Skin of body (tissue), 1 donor: ENCODE measurements at regions not wholly inside any gene's neighbourhood (a gene's known extent, or its start where the extent isn't known, plus 50 kb on each side); places are given as distances from the start of the nearest gene placed in this dataset.

Experiments
- DNase-seq: peaks from one replicate; lab custom pipeline; 2025; lab: John Stamatoyannopoulos, UW

DNA sequence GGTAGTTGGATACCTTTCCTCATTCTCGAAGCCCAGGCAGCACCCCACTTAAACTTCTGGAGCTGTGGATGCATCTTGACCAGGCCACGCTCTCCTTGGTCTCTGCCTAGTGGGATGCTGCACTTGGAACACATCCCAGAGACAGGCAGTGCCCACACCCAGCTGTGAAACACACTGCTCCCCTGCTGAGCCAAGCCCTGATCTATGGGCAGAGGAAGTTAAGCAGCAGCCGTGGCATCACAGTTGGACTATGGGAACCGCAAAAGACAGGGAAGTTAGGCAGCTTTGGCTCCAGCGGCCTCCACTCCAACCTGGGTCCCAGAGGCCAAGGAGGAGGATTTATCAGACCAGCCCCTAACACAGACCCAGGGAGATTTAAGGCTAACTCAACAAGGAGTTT, 284.8 kb upstream of the CCL2 start:
- DNase-seq = no peak

DNA sequence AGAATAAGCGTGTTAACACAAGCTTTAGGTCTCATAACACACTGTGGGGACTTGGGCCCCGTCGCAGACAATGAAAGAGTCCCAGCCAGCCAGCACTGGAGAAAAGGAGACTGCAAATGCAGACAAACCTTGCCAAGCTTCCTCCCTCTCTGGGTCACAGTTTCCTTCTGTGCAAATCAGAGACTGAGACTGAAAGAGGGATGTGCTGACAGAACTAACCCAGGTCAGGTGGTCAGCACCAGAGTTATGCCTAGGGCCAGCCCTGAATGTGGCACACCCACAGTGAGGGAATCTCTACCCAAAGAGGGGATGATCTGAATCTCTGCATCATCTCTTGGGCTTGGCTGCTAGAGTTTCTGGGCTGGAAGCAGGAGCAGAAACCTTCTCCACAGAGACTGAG, 282.3 kb upstream of the CCL2 start:
- no peak for DNase-seq

DNA sequence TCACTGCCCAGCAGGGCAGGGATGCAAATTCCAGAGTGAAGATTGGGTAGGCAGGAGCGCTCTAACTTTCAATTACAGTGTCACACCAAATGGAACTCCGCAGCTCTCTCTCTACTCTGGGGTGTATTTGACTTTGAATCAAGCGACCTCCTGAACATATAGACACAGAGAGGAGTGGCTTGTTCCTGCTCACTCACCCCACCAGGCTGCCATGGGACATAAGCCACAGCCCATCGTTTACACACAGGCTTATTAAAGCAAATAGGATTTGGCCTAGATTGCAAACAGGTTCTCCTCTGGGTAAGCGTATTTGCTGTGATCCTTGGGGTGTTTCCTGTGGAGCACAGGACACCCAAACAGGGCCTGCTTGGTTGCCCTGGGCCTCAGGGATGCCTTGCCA, 281.6 kb upstream of the CCL2 start:
- DNase-seq = no peak

DNA sequence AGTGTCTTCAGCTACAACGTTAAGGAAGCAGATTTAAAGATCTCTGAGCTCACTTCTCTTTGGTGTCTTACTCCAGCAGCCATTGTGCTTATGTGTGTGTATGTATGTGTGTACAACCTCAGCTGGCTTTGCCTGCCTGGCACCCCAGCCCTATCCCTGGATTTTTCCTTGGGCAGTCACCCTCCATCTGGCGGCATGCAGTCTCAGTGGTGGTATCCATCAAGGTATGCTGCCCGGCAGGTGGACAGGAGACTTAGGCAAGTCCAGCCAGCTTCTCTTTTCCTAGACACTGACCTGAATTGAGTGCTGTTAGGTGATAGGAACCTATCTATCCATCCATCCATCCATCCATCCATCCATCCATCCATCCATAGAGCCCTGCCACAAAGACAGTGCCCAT, 280.8 kb upstream of the CCL2 start:
- DNase-seq = no peak

DNA sequence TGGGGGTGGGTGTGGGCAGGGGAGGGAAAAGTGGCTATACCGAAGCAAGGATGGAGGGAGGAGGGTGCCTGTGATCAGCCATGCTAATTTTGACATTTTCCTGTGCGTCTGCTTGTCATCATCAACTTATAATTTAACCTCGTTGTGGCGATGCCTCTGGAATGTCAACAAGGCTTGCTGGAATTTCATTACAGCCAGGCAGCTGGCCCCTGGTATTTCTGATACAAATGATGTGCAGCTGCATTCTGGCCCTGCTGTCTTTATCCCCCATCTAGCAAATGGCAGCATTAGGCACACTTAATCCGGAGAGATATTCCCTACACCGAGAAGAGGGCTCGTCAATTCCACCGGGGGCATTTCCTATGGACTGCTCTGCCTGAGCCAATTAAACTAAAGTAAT, 278.3 kb upstream of the CCL2 start:
- no peak for DNase-seq

DNA sequence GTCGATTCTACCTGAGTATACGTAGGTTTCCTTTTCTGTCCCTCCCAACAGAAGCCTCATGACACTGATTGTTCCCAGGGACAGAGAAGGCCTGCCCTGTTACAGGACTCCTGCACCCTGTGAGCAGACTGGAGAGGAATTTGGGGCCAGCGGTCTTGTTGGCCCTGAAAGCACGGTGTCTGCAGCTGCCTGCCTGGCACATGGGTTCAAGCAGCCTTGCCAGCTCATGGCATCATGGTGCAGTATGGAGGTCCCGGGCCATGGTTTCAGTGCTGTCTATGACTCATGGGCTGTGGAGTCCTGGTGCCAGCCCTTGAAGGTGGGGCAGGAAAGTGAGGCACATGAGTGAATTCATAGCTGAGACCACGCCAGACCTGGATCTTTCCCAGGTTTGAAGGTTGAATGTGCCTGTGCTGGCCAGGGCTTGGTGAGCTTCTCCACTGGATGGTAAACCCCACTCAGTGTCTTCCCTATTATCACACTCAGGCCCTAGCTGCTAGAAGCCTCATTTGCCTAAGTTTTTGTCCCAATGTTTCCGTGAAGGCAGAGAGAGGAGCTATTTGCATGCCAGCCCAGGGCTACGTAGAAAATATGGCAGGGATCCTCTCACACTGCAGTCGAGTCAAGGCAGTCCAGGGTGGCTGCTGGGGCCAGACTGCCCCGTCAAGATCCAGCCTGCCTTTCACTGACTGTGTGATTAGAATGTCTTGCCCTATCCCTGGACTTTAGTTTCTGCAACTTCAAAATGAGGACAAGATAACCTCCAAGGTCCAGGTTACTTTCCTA, 277.2 kb upstream of the CCL2 start:
- DNase-seq = no peak

DNA sequence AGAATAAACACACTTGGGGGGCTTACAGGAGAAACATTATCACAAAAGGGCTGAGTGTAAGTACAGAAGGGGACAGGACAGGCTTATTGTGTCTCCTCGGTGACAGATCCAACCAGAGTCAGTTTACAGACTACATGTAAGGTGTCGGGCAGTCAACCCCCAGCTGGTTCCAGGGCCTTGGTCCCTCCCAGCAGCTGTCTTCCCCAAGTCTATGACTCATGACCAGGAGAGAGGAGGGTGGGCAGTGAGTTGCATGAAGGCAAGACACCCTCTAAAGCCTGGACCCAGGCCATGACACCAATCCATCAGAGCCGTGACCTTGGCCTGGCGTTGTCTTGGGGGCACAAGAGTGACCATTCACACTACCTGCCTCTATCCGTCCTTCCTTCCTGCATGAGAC, 276.2 kb upstream of the CCL2 start:
- no peak for DNase-seq

DNA sequence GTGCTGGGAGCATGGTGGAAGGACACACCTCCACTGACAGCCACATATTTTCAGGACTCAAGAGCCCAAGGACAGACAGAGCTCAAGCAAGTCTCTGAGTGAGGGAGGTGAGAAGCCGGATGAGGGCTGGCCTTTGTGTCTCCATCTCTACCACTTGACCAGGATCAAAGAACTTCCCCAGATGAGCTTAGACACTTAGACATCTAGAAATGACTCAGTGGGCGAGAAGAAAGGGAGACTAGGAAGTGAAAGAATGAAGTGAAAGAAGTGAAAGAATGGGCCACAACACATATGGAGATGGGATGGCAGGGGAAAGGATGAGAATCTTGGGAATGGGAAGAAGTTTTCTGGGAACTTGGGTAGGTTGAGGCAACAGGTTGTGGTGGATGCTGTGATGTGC, 274.9 kb upstream of the CCL2 start:
- no peak for DNase-seq

DNA sequence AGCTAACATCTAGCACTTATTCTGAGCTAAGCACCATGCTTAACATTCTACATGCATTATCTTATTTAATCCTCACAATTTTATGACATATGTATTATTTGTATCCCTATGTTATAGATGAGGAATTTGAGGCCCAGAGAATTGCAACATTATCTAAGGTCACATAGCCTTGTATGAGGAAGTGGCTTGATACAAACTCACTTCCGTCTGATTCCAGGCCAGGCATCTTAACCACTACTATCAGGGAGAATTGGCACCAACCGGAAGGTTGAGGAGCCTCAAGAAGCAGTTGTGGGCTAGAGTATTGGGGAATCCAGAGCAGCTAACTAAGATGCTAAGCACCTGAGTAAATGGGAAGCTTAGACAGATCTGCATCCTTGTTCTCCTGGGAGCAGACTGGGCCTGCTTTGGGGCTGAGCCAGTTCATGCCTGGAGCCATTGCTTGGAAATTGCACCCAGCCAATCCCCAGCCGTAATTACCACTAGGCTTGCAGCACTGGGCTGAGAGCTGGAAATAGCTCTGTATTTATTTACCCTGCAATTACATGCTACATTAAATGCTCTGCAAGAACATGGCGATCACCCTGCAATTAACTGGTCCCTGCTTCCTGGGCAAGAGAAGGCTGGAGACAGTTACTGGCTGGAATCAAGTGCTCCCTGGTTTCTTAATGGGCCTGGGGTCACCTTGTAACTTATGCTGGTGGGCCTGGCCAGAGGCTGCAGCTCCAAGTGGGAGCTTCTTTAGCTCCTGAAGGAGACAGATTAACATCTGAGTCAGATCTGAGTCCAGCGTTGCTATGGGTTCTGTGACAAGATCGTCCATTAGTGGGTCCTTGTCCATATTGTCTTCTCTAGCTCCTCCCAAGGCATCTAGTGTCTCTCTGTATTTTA, 273.1 kb upstream of the CCL2 start:
- DNase-seq = no peak

DNA sequence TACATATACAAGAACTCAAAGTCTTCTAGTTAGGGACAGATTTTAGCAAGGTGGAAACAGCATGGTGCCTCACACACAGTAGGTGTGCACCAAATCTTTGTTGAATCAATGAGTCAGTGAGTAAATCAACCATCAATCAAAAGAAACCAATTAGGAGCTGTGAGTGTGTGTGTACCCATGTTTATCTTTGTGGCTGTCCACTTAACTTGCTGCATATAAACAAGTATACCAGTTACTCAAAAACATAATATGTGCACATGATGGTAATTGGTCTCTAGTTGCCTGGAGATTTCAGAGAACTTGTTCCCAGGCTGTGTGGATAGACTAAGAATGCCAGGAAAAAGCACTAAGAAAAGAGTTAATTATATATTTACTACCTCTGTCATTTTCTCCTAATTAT, 272.2 kb upstream of the CCL2 start:
- no peak for DNase-seq

DNA sequence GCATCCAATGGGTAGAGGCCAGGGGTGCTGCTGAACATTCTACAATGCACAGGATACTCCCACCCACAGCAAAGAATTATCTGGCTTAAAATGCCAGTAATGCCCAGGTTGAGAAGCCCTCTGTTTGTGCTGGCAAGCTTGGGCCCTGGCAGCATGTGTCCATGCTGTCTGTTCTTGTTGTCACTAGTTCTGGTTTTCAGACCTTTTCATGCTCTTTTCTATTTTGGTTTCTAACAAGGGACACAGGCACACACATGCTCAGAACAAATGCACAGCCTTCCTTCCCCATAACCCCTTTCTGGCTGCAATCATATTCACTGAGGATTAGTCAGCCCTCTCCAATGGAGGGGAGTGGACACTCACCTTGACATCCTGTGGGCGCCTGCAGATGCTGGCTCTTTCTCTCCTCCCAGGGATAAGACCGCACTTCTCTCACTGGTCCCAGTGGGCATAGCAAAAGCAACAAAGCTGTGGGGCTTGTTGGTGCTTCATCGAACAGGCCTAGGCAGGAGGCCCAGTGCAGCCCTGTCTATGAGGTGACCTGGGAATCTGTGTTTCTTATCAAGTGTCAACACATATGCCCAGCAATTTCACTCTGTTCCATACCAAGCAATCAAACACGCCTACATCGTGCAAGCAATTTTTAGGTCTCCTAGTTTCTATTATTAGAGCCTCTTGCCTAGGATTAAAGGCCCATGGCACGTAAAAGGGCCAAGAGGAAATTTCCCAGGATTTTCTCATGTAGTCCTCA, 271.1 kb upstream of the CCL2 start:
- no peak for DNase-seq

DNA sequence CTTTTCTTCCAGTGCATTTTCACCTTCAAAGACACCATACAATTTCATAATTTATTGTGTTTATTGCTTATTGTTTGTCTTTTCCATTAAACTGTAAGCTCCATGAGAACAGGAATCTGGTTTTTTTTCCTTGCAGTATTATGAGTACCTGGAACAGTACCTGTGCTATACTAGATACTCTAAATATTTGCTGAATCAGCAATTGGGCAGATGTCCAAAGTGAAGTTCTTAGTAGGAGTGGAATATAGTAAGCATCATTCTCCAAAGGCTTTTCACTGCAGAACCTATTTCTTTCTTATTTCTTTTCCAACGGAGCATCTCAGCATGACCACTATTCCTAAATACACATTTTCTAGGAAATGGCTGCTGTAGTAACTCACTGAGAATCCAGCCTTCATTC, 269.0 kb upstream of the CCL2 start:
- DNase-seq = no peak

DNA sequence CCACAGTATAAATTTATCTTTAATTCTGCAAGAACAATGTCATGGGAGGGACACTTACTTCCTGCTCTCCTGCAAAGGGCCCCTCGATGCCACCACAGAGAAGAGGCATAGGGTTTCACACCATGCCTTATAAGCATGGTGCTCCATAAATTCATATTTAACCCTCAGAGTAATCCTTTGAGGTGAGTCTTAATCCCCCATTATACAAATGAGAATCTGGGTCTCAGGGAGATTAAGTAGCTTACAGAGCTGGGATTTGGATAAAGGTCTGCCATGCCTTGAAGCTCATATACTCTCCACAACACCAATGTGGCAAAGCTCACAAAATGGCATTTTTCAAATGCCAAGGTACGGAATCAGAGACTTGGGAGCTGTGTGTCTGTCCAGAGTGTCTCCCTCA, 268.5 kb upstream of the CCL2 start:
- no peak for DNase-seq

DNA sequence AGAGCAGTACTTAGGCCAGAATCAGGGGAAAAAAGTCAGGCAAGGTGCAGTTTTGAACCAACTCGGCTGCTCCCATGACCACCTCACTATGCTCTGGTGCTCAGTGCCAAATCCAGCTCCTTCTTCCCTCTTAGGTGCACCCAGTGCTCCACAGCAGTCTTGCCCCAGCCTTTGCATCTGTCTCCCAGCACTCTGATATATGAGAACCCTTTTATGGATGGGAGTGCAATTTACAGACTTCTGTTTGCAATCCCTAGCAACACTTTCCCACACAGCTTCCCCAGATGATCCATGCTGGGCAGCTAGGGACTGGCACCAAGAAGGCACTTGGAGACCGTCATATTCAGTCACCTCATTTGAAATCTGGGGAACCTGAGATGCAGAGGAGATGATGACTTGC, 267.9 kb upstream of the CCL2 start:
- no peak for DNase-seq

DNA sequence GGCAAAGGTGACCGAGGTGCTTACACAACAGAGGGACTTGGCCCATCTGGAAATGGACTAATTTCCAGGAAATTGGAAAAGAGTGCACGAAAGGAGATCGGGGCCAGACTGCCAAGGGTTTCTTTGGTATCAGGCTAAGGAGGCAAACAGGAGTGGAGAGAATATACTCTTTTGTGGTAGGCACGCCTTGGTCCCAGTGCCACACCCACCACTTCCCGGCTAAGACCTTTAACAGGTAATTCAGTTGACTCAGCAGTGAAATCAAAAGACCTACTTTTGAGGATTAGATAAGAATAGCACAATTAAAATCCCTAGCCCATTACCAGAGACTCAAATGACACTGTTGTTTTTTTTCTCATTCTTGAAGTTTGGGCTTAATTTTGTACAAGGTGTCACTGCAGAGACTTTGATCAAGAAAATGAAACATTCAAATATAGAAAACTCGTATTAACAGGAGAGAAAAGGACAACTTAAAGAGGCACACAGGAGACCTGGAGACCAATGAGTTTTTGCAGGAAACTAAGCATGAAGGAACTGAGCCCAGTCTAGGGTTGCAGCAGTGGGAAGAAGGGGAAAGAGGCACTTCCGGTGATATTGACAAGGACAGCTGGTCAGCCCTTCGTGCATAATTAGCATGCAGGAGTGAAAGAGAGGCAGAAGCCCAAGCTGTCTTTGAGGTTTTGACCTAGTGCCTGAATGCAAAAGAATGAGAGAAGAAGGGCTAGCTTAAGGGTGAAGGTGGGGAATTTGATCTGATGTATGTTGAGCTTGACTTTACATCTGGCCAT, 265.5 kb upstream of the CCL2 start:
- DNase-seq = no peak

DNA sequence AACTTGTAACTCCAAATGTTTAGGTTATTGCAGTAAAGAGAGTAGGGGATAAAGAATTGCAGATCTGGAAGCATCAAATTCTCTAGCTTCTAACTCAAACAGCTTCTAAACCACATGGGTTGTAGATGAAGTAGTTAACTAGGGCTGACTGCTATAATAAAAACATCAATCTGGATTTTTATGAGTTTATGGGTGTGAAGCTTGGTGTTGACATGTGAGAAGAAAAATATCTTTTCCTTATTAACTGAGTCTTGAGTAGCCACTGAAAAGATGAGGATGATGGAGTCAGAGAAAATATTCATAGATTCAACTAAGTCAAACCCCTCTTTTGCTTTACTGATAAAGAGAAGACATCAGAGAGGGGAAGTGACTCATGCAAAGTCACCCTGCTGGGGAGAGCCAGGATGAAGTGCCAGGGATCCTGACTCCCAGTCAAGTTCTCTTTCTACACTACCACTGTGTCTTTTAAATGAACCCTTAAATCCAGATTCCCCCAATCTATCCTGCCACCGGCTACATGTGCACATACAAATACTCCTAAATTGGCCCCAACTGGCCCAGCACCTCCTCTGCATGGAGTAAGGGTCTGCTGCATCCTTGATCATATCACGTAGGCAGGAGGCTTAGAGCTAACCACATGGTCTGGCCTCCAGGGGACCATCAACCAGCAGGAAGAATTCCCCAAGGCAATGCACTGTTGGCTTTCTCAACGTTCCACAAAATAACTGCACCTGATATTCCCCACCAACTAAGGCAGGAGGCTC, 264.0 kb upstream of the CCL2 start:
- DNase-seq = no peak

DNA sequence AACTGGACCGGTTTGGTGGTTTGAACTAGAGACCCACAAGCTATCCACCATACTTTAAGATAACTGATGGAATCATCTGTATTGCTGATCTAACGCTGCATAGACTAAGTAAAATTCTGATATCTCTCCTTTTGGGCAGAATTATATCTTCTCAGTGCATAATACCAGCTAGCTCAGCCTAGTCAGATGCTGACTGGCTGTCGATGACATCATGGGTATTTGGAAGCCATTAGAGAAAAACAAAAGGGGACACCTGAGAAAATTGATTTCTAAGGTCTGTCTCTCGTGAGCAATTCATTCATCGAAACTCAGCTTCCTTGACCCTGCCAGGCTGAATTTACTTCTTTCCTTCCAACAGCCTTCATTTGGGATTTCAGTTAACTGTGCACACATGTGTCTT, 263.0 kb upstream of the CCL2 start:
- no peak for DNase-seq

DNA sequence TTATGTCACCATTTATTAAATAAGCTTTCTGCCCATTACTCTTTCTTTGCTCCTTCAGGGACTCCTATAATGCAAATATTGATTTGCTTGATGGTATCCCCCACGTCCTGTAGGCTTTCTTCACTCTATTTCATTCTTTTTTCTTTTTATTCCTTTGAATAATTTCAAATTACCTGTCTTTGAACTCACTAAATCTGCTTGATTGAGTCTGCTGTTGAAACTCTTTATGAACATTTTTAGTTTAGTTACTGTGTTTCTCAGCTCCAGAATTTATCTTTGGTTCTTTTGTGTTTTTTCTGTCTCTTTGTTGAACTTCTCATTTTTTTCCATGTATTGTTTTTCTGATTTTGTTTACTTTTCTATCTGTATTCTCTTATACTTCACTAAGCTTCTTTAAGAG, 254.4 kb upstream of the CCL2 start:
- DNase-seq = no peak

DNA sequence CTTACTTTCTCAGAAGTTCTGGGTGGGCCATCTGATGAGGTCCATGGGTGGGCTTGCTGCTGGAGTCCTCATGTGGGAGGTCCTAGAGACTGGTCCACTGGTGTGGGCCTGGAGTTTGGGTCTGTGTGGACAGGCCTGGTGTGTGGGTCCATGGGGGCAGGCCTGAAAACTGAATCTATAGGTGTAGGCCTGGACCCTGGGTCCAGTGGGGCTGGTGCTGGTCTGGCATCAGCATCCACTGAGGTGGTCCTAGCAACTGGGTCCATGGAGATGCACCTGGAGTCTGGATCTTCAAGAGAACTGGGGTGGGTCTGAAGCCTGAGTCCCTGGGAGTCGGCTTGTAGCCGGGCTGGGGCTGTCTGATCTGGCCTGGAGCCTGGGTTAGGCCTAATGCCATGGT, 253.8 kb upstream of the CCL2 start:
- DNase-seq = no peak

DNA sequence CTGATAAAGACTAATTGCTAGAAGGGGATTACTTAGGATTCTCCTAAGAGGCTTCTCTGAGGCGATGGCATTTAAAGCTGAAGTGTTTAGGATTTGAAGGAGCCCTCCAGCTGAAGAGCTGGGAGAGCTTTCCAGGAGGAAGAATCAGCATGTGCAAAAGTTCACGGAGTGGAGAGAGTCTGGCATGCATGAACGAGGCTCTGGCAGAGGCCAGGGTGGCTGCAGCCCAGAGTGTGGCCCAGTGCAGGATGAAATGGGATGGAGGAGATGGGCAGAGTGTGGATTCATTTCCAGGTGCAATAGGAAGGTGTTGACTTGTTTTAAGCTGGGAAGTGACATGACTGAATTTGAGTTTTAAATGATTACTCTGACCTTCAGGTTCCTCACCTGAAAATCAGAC, 249.0 kb upstream of the CCL2 start:
- DNase-seq = no peak

DNA sequence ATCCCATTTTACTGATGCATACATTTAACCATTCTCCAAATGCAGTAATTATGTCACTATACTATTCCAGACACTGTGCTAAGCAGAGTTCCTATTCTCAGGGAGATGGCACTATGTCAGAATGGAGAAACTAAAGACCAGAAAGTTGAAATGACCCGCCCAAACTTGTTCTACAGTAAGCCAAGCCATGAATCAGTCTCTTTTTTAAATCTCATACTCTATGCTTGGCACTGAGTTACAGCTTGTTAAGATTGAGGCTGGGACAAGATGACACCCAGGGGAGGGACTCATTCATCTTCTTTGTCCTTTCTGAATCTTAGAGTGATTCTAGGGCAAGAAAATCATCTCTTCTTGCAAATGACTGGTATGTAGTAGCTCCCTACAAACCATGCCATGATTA, 247.0 kb upstream of the CCL2 start:
- DNase-seq = no peak
